ENCODE measurements at regions not wholly inside any gene's neighbourhood (a gene's known extent, or its start where the extent isn't known, plus 50 kb on each side); places are given as distances from the start of the nearest gene placed in this dataset.

GRCh38 chr14:46018846-46019420 lies 632.6 kb downstream of the RPL10L start:
- TF ChIP-seq CTCF (IDR thresholded peaks at IDR 0.05) = no peak
- no peak for TF ChIP-seq POLR2A (IDR thresholded peaks at IDR 0.05)
